AG08396 (cell line): ENCODE measurements at regions not wholly inside any gene's neighbourhood (a gene's known extent, or its start where the extent isn't known, plus 50 kb on each side); places are given as distances from the start of the nearest gene placed in this dataset.
"Not testable (repeated sequence)": the region's sequence is repeated elsewhere in the genome, so short reads cannot be mapped to it uniquely, and the experiment has no call there.

Experiments used
- DNase-seq: peaks from one replicate; pipeline ENCODE4 v3.0.0; 2012; ENCODE audit warnings: low spot score, mixed read lengths

GRCh38 chr6:56804996-56805395, 149.9 kb upstream of the BEND6 start:
- DNase-seq: no peak

GRCh38 chr6:56803594-56803993, 151.3 kb upstream of the BEND6 start:
- DNase-seq: no peak

GRCh38 chr6:56802584-56802983, 152.3 kb upstream of the BEND6 start:
- DNase-seq: no peak

- no peak for DNase-seq
Observed at GRCh38 chr6:56799989-56800388, 154.9 kb upstream of the BEND6 start.

GRCh38 chr6:56798163-56798562, 155.5 kb upstream of the DST start:
- DNase-seq: peak; percentile 18

GRCh38 chr6:56796196-56796532, 153.5 kb upstream of the DST start:
- no peak for DNase-seq

- no peak for DNase-seq
Observed at GRCh38 chr6:56795466-56796195, 152.9 kb upstream of the DST start.

GRCh38 chr6:56794421-56794820, 151.7 kb upstream of the DST start:
- no peak for DNase-seq

GRCh38 chr6:56793938-56794337, 151.2 kb upstream of the DST start:
- DNase-seq: no peak

GRCh38 chr6:56790414-56790813, 147.7 kb upstream of the DST start:
- no peak for DNase-seq

- no peak for DNase-seq
Observed at GRCh38 chr6:56789879-56790278, 147.2 kb upstream of the DST start.

- no peak for DNase-seq
Observed at GRCh38 chr6:56789342-56789741, 146.7 kb upstream of the DST start.

- no peak for DNase-seq
Observed at GRCh38 chr6:56787209-56787608, 144.5 kb upstream of the DST start.

GRCh38 chr6:56786256-56786655, 143.6 kb upstream of the DST start:
- DNase-seq: no peak

GRCh38 chr6:56785536-56785935, 142.8 kb upstream of the DST start:
- DNase-seq: not testable (repeated sequence)

- not testable (repeated sequence) for DNase-seq
Observed at GRCh38 chr6:56780109-56780508, 137.4 kb upstream of the DST start.

GRCh38 chr6:56778503-56778902, 135.8 kb upstream of the DST start:
- not testable (repeated sequence) for DNase-seq

- DNase-seq: no peak
Observed at GRCh38 chr6:56775498-56776166, 132.9 kb upstream of the DST start.

- DNase-seq: peak; percentile 70
Observed at GRCh38 chr6:56772737-56773184, 130.1 kb upstream of the DST start.

GRCh38 chr6:56771929-56772607, 129.4 kb upstream of the DST start:
- no peak for DNase-seq

GRCh38 chr6:56771189-56771588, 128.5 kb upstream of the DST start:
- DNase-seq: no peak

GRCh38 chr6:56770011-56770520, 127.4 kb upstream of the DST start:
- no peak for DNase-seq
